Right lobe of liver (tissue), 4 donors: ENCODE measurements at regions not wholly inside any gene's neighbourhood (a gene's known extent, or its start where the extent isn't known, plus 50 kb on each side); places are given as distances from the start of the nearest gene placed in this dataset.

ENCODE experiments used
- POLR2A ChIP-seq: fragments of 450-650 bp; IDR thresholded peaks from one replicate; pipeline ENCODE4 v1.6.1; 2017; ENCODE audit warnings: antibody characterized with exemption, mild to moderate bottlenecking
- TF ChIP-seq, protein P1 (sequence below), 4 donors: fragments of 200-600 bp in 3 of 4; fragments of 450-650 bp in 1 of 4; IDR thresholded peaks; one replicate each; pipeline versions ENCODE4 v1.5.1 to v1.8.0; 2016 to 2022; ENCODE audit warnings: antibody characterized with exemption in 4 of 4, mild to moderate bottlenecking in 2 of 4
- donor health status: DM: no; HTN: no; CAD: no.
- donor health status: DM: no; HTN: no; CAD: no.
- donor health status: DM: no; HTN: yes; CAD: no.

DNA sequence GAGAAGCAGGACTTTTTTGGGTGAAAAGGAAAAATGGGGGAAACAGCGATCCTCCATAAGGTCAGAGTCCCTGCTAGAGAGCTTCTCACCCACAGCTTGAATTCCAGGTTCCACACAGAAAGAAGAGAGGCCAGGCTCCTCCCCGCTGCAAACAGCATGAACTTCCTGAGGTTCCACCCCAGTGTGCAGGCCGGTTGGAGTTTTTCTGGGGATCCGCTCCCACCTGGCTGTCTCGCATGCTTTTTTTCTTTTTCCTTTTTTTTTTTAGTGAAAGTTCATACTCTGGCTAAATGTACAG, 595.1 kb upstream of the ZP4 start:
- TF ChIP-seq POLR2A: no peak
- TF ChIP-seq, protein P1, sequence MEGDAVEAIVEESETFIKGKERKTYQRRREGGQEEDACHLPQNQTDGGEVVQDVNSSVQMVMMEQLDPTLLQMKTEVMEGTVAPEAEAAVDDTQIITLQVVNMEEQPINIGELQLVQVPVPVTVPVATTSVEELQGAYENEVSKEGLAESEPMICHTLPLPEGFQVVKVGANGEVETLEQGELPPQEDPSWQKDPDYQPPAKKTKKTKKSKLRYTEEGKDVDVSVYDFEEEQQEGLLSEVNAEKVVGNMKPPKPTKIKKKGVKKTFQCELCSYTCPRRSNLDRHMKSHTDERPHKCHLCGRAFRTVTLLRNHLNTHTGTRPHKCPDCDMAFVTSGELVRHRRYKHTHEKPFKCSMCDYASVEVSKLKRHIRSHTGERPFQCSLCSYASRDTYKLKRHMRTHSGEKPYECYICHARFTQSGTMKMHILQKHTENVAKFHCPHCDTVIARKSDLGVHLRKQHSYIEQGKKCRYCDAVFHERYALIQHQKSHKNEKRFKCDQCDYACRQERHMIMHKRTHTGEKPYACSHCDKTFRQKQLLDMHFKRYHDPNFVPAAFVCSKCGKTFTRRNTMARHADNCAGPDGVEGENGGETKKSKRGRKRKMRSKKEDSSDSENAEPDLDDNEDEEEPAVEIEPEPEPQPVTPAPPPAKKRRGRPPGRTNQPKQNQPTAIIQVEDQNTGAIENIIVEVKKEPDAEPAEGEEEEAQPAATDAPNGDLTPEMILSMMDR (IDR thresholded peaks at IDR 0.05): no peak
